HEK293T (cell line): ENCODE measurements at regions not wholly inside any gene's neighbourhood (a gene's known extent, or its start where the extent isn't known, plus 50 kb on each side); places are given as distances from the start of the nearest gene placed in this dataset.

Experiments used
- CTCF ChIA-PET: fragments of 350-600 bp; formaldehyde crosslinking; extraction: SDS; loops from one replicate; lab custom pipeline; 2021; ENCODE audit warnings: antibody characterized with exemption, inconsistent platforms; lab: Yijun Ruan, JAX
- POLR2A ChIA-PET: fragments of 350-600 bp; formaldehyde crosslinking; extraction: SDS; loops from one replicate; lab custom pipeline; 2020; ENCODE audit warnings: antibody characterized with exemption, inconsistent platforms; lab: Yijun Ruan, JAX
- DNase-seq: peaks from one replicate; pipeline ENCODE4 v3.0.0; 2012; ENCODE audit warnings: mixed read lengths; ENCODE audit errors: extremely low spot score
- ARNT ChIP-seq: fragments of 450-650 bp; IDR thresholded peaks from 2 replicates; pipeline ENCODE4 v1.6.1; 2017; ENCODE audit warnings: mild to moderate bottlenecking
- BHLHE40 ChIP-seq: fragments of 450-650 bp; IDR thresholded peaks from 2 replicates; pipeline ENCODE4 v1.6.1; 2016; ENCODE audit warnings: mild to moderate bottlenecking, moderate library complexity, borderline replicate concordance
- CTBP1 ChIP-seq: fragments of 450-650 bp; IDR thresholded peaks from 2 replicates; pipeline ENCODE4 v1.6.1; 2016; ENCODE audit warnings: borderline replicate concordance
- ELF4 ChIP-seq: fragments of 450-650 bp; IDR thresholded peaks from 2 replicates; pipeline ENCODE4 v1.6.1; 2017; ENCODE audit warnings: antibody characterized with exemption
- FOXA1 ChIP-seq: fragments of 450-650 bp; IDR thresholded peaks from 2 replicates; pipeline ENCODE4 v1.6.1; 2016; ENCODE audit warnings: mild to moderate bottlenecking
- FOXK2 ChIP-seq: fragments of 450-650 bp; IDR thresholded peaks from 2 replicates; pipeline ENCODE4 v1.6.1; 2016; ENCODE audit warnings: mild to moderate bottlenecking
- FOXM1 ChIP-seq: fragments of 450-650 bp; IDR thresholded peaks from 2 replicates; pipeline ENCODE4 v1.6.1; 2017; ENCODE audit warnings: mild to moderate bottlenecking, borderline replicate concordance
- HDGF ChIP-seq: fragments of 450-650 bp; IDR thresholded peaks from 2 replicates; pipeline ENCODE4 v1.6.1; 2017; ENCODE audit warnings: antibody characterized with exemption, borderline replicate concordance
- L3MBTL2 ChIP-seq: fragments of 450-650 bp; conservative IDR thresholded peaks from 2 replicates; pipeline ENCODE4 v1.6.1; 2016; ENCODE audit warnings: mild to moderate bottlenecking
- LEF1 ChIP-seq: fragments of 450-650 bp; IDR thresholded peaks from 2 replicates; pipeline ENCODE4 v1.6.1; 2017; ENCODE audit warnings: mild to moderate bottlenecking, borderline replicate concordance
- NFRKB ChIP-seq: fragments of 450-650 bp; IDR thresholded peaks from 2 replicates; pipeline ENCODE4 v1.6.1; 2016; ENCODE audit warnings: mild to moderate bottlenecking, moderate library complexity
- PKNOX1 ChIP-seq: fragments of 450-650 bp; IDR thresholded peaks from 2 replicates; pipeline ENCODE4 v1.6.1; 2016
- SP1 ChIP-seq: fragments of 450-650 bp; IDR thresholded peaks from 2 replicates; pipeline ENCODE4 v1.6.1; 2017
- SUZ12 ChIP-seq: fragments of 450-650 bp; IDR thresholded peaks from 2 replicates; pipeline ENCODE4 v1.6.1; 2016; ENCODE audit warnings: mild to moderate bottlenecking
- TARDBP ChIP-seq: fragments of 450-650 bp; IDR thresholded peaks from 2 replicates; pipeline ENCODE4 v1.6.1; 2016
- ZNF384 ChIP-seq: fragments of 450-650 bp; IDR thresholded peaks from 2 replicates; pipeline ENCODE4 v1.6.1; 2016

DNA sequence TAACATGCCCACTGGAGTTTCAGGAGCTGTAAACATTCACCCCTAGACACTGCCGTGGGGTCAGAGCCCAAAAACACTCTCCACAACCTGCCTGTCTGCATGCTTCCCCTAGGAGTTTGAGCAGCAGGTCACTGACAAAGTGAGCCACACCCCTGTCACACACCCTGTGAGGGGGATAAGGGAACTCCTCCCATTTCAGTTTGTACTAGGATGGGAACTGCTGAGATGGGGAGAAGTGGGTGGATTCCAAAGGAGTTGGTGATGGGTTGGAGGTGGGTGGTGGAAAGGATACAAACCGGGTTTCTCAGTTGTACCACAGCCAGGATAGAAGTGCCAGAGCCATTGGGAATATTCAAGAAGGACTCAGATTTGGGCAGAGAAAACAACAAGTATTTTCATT, 140.2 kb downstream of the MIS18A start:
- DNase-seq, result no peak

GRCh38 chr21:32137931-32138330, 140.9 kb downstream of the MIS18A start:
- TF ChIP-seq ZNF384 (no peak), SUZ12 (no peak), BHLHE40 (no peak), NFRKB (no peak), FOXA1 (no peak)
- POLR2A ChIA-PET, result no interaction called here
- CTCF ChIA-PET, result no interaction called here
- no peak for DNase-seq

More for the DNA sequence above, 140.2 kb downstream of the MIS18A start:
- CTCF ChIA-PET, result no interaction called here
- TF ChIP-seq CTBP1 (no peak), TARDBP (no peak), PKNOX1 (no peak), LEF1 (no peak), SP1 (no peak), FOXA1 (no peak), NFRKB (no peak), ZNF384 (no peak), BHLHE40 (no peak), L3MBTL2 (no peak), ELF4 (no peak), HDGF (no peak), ARNT (no peak), FOXK2 (no peak), FOXM1 (no peak), SUZ12 (no peak)
- POLR2A ChIA-PET, result no interaction called here

GRCh38 chr21:32137266-32137665, 141.6 kb downstream of the MIS18A start:
- TF ChIP-seq HDGF (no peak), CTBP1 (no peak), NFRKB (no peak), SP1 (no peak), FOXA1 (no peak), ARNT (no peak), SUZ12 (no peak), L3MBTL2 (no peak), FOXK2 (no peak), FOXM1 (no peak), LEF1 (no peak), ZNF384 (no peak), PKNOX1 (no peak), TARDBP (no peak), ELF4 (no peak)
- ChIA-PET POLR2A (no interaction called here), CTCF (no interaction called here)
- DNase-seq, result no peak

- TF ChIP-seq SUZ12 (no peak), HDGF (no peak)
- CTCF ChIA-PET, result no interaction called here
- DNase-seq, result no peak
- POLR2A ChIA-PET, result no interaction called here
Measured at GRCh38 chr21:32136546-32136945, 142.3 kb downstream of the MIS18A start.

DNA sequence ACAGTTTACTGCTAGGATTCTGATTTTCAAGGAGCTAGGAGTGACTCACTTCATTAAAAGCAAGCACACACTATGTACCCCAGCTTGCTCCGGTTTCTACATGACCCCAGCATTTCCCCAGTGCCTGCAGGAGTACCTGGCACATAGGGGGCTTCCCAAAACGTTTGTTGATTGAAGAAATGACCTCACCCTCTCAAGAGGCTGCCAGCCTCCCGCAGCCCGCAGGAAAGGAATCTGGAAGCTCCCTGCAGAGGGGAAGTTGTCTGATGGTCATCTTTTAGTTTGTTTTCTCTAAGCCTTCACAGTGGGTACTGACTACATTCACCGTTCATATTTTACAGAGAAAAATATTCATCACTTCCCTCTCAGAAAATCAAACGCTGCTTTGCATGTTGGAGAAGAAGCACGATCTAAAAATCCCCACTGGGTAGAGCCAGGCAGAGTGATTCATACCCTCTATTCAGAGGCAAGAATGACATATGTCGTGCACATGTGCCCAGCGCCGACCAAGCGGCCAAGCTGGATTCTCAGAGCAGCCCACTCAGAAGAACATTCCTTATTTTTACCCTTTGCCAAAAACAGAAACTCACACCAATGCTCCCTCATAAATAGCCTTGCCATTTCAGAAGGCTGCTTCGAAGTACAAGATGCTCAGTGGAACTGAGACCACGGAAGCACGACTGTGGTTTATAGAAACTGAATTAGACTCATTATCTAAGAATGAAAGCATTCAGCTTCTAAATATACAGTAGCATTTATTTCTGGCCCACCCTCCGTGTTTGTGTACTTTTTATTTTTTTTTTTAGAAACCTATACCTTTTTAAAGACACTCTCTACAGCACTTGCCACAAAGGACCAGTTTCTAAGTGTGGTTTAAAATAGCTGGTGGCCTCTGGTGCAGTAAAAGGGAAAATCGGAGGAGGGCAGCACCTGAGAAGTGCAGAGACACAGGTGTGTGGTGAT, 143.2 kb downstream of the MIS18A start:
- ChIA-PET POLR2A (no interaction called here), CTCF (interaction anchor here (0.6 kb wide), 1 partner anchor 190 kb away, joined by 3 read pairs; no protein-coding TSS in a partner anchor)
- TF ChIP-seq ELF4, result no peak
- no peak for DNase-seq

GRCh38 chr21:32134441-32135130, 144.3 kb downstream of the MIS18A start:
- no peak for TF ChIP-seq ZNF384
- TF ChIP-seq FOXK2, result no peak
- no peak for TF ChIP-seq NFRKB
- TF ChIP-seq FOXM1, result no peak
- no peak for TF ChIP-seq TARDBP
- no peak for TF ChIP-seq L3MBTL2
- TF ChIP-seq BHLHE40, result no peak
- TF ChIP-seq HDGF, result no peak
- TF ChIP-seq SP1, result no peak
- no peak for TF ChIP-seq PKNOX1
- TF ChIP-seq FOXA1, result no peak
- no peak for TF ChIP-seq LEF1
- no peak for TF ChIP-seq ARNT
- TF ChIP-seq CTBP1, result no peak
- no peak for TF ChIP-seq SUZ12
- no peak for TF ChIP-seq ELF4
- ChIA-PET POLR2A (no interaction called here), CTCF (no interaction called here)
- DNase-seq, result no peak
